ENCODE measurements at regions not wholly inside any gene's neighbourhood (a gene's known extent, or its start where the extent isn't known, plus 50 kb on each side); places are given as distances from the start of the nearest gene placed in this dataset.

- no peak for TF ChIP-seq ZBTB4 (CRISPR knock-in tag; IDR thresholded peaks at IDR 0.05)
- TF ChIP-seq SP1 (IDR thresholded peaks at IDR 0.05; ENCODE audit: low read depth, low read length), result no peak
- no peak for TF ChIP-seq PML (IDR thresholded peaks at IDR 0.05; ENCODE audit: low read length)
These were observed 521.3 kb upstream of the JARID2 start (continued) for GRCh38 chr6:14724549-14724948.

DNA sequence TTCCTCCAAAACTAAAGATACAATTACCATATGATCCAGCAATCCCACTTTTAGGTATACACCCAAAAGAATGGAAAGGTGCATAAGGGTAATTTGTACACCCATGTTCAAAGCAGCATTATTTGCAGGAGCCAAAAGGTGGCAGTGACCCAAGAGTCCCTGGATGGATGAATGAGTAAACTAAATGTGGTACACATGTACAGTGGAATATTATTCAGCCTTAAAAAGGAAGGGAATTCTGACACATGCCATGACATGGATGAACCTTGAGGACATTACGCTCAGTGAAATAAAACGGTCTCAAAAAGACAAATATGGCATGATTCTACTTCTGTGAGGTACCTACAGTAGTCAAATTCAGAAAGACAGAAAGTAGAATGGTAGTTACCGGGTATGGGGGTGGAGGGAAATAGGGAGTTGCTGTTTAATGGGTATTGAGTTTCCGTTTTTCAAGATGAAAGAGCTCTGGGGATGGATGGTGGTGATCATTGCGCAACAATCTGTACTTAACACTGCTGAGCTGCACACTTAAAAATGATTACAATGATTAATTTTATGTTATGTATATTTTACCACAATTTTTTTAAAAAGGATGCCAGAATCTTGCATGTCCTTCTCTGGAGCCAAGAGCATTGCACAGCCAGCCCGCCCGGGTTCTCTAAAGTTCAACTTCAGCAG is 518.9 kb upstream of the JARID2 start:
- RAD21 ChIA-PET (ENCODE audit: unreplicated experiment), result interaction anchor here (1.0 to 3.1 kb wide), 3 partner anchors 9 to 64 kb away, joined by 3 to 21 read pairs (median 3); no protein-coding TSS in a partner anchor
- DNase-seq (ENCODE audit: low read depth, low spot score), result no peak
- SMC1A ChIA-PET (ENCODE audit: uncharacterized antibody, unreplicated experiment), result interaction anchor here (4.3 kb wide), 1 partner anchor 11 kb away, joined by 39 read pairs; no protein-coding TSS in a partner anchor
- H3K27ac ChIP-seq (ENCODE audit: control insufficient read depth, insufficient read depth), result no peak overlapping the region
- in situ Hi-C loops (cut with MboI) (no loop called here), intact Hi-C loops (cut with micrococcal nuclease; ENCODE audit: unreplicated experiment) (no loop called here)
- TF ChIP-seq CEBPB (IDR thresholded peaks at IDR 0.05; ENCODE audit: borderline replicate concordance in 1 of 2, low read depth in 2 of 2, low read length in 2 of 2) (peak in 1 of 2 experiments; percentile 40; a peak in 1 of 4 replicates), NR2C2 (IDR thresholded peaks at IDR 0.05; ENCODE audit: borderline replicate concordance, control insufficient read depth, insufficient read length, low read depth) (no peak)
- H3K9ac ChIP-seq (ENCODE audit: control insufficient read depth, insufficient read depth, low read length), result no peak overlapping the region
- 91% methylated on average over 7 of the region's 7 CpGs for WGBS (ENCODE audit: insufficient coverage, insufficient replicate concordance, low lambda C conversion rate, missing lambda C conversion rate)
- no TSS peak for BruUV-seq (replicated peaks)
- no peaks in the 10 kb centered on the region for H3K27me3 ChIP-seq (replicated peaks in 1 of 2; ENCODE audit: control insufficient read depth in 2 of 2, insufficient read depth in 2 of 2, low read length in 1 of 2)
- CTCF ChIA-PET, result interaction anchor here (1.3 to 4.1 kb wide), 3 partner anchors 9 to 178 kb away, joined by 3 to 19 read pairs (median 3); no protein-coding TSS in a partner anchor
- no peak overlapping the region for H2AFZ ChIP-seq (ENCODE audit: control insufficient read depth, low read depth, low read length)
- FAIRE-seq, result no peak
- H3K36me3 ChIP-seq (ENCODE audit: control insufficient read depth in 2 of 2, insufficient read depth in 2 of 2, low read length in 1 of 2), result no peaks in the 10 kb centered on the region
- H3K4me1 ChIP-seq (ENCODE audit: control insufficient read depth, insufficient read depth, low read length), result peaks cover 18% of the 10 kb centered on the region
- H4K20me1 ChIP-seq (ENCODE audit: control insufficient read depth, insufficient read depth), result no peaks in the 10 kb centered on the region
- no peaks in the 10 kb centered on the region for H3K79me2 ChIP-seq (ENCODE audit: control insufficient read depth, insufficient read depth, low read length)
- no peak overlapping the region for H3K4me3 ChIP-seq
- no peak for ATAC-seq
- POLR2A ChIA-PET, result no interaction called here
- H3K4me2 ChIP-seq (ENCODE audit: control insufficient read depth, insufficient read depth), result no peak overlapping the region
- H3K9me3 ChIP-seq (replicated peaks; ENCODE audit: control insufficient read depth, insufficient read depth, low read length), result no peaks in the 10 kb centered on the region; the same call in none of the 3 replicates

All from GM12878 (cell line).